GM12878 (cell line): ENCODE measurements at regions not wholly inside any gene's neighbourhood (a gene's known extent, or its start where the extent isn't known, plus 50 kb on each side); places are given as distances from the start of the nearest gene placed in this dataset.

Experiments
- ATAC-seq: fragments of 200-7000 bp; cut with Tn5 transposase; 3 replicates; pipeline ENCODE4 v1.9.1; 2020; ENCODE audit warnings: mild to moderate bottlenecking, moderate library complexity
- BruUV-seq: library from RNA; stranded (reverse); fragments of 400-500 nt; replicated peaks from 2 replicates; lab custom pipeline; 2021; lab: Mats Ljungman, UMichigan
- CTCF ChIA-PET: fragments of 300-600 bp; sonication (Branson Sonifier 250); formaldehyde crosslinking; extraction: SDS; loops from one replicate; lab custom pipeline; 2021; ENCODE audit warnings: inconsistent platforms; lab: Yijun Ruan, JAX
- POLR2A ChIA-PET: fragments of 350-600 bp; formaldehyde crosslinking; extraction: SDS; loops from one replicate; lab custom pipeline; 2021; ENCODE audit warnings: inconsistent platforms; lab: Charles Lee
- RAD21 ChIA-PET: fragments of 300-600 bp; sonication (Branson Sonifier 250); formaldehyde crosslinking; loops from one replicate; lab custom pipeline; 2023; ENCODE audit warnings: antibody characterized with exemption; ENCODE audit not compliant: unreplicated experiment; lab: Charles Lee
- SMC1A ChIA-PET: fragments of 300-600 bp; sonication (Branson Sonifier 250); formaldehyde crosslinking; loops from one replicate; lab custom pipeline; 2023; ENCODE audit not compliant: unreplicated experiment, uncharacterized antibody; lab: Charles Lee
- DNase-seq: peaks from one replicate; pipeline ENCODE4 v3.0.0-alpha.2; 2011; ENCODE audit warnings: low read depth, low spot score
- FAIRE-seq: peaks from 3 replicates; lab custom pipeline; 2011; peaks lifted over from hg19 to GRCh38; lab: Jason Lieb, UNC
- H2AFZ ChIP-seq: 2 replicates; pipeline ENCODE4 v1.6.0; 2011; ENCODE audit warnings: low read depth, low read length, control low read depth; ENCODE audit not compliant: control insufficient read depth
- H3K27ac ChIP-seq: 2 replicates; pipeline ENCODE4 v1.5.1; 2011; ENCODE audit warnings: control low read depth; ENCODE audit not compliant: control insufficient read depth, insufficient read depth
- H3K27me3 ChIP-seq, 2 experiments: replicated peaks in 1 of 2; 2 replicates each; pipeline versions ENCODE4 v1.6.0 to v1.6.1; 2011; ENCODE audit warnings: low read length in 1 of 2; ENCODE audit not compliant: control insufficient read depth in 2 of 2, insufficient read depth in 2 of 2
- H3K36me3 ChIP-seq, 2 experiments: 2 replicates each; pipeline ENCODE4 v1.5.1; 2011; ENCODE audit warnings: low read length in 1 of 2; ENCODE audit not compliant: control insufficient read depth in 2 of 2, insufficient read depth in 2 of 2
- H3K4me1 ChIP-seq: 2 replicates; pipeline ENCODE4 v1.6.1; 2011; ENCODE audit warnings: mild to moderate bottlenecking, low read length, moderate library complexity, mixed read lengths; ENCODE audit not compliant: control insufficient read depth, insufficient read depth
- H3K4me2 ChIP-seq: 2 replicates; pipeline ENCODE4 v1.6.0; 2011; ENCODE audit warnings: control low read depth; ENCODE audit not compliant: control insufficient read depth, insufficient read depth
- H3K4me3 ChIP-seq: fragments of 200-600 bp; sonication (generic); 2 replicates; pipeline ENCODE4 v1.5.1; 2016
- H3K79me2 ChIP-seq: 2 replicates; pipeline ENCODE4 v1.6.0; 2011; ENCODE audit warnings: low read length; ENCODE audit not compliant: control insufficient read depth, insufficient read depth
- H3K9ac ChIP-seq: 2 replicates; pipeline ENCODE4 v1.8.0; 2011; ENCODE audit warnings: low read length, control low read depth, mixed read lengths; ENCODE audit not compliant: control insufficient read depth, insufficient read depth
- H3K9me3 ChIP-seq: replicated peaks from 3 replicates; pipeline ENCODE4 v1.5.1; 2011; ENCODE audit warnings: mild to moderate bottlenecking, low read length; ENCODE audit not compliant: control insufficient read depth, insufficient read depth
- H4K20me1 ChIP-seq: 2 replicates; pipeline ENCODE4 v1.6.0; 2011; ENCODE audit not compliant: control insufficient read depth, insufficient read depth
- BHLHE40 ChIP-seq, 2 experiments: fragments of 450-650 bp in 1 of 2; IDR thresholded peaks; 2 replicates each; pipeline ENCODE4 v1.6.1; 2011 to 2017; ENCODE audit warnings: low read depth in 2 of 2, borderline replicate concordance in 1 of 2, improper control_type of control experiment in 1 of 2, low read length in 1 of 2, mild to moderate bottlenecking in 1 of 2
- CHD4 ChIP-seq: fragments of 200-600 bp; sonication (generic); IDR thresholded peaks from 2 replicates; pipeline ENCODE4 v1.6.1; 2016; ENCODE audit warnings: mild to moderate bottlenecking
- CREM ChIP-seq: IDR thresholded peaks from 2 replicates; pipeline ENCODE4 v1.6.1; 2014; ENCODE audit warnings: antibody characterized with exemption, low read depth
- MXI1 ChIP-seq: fragments of 150-350 bp; IDR thresholded peaks from 2 replicates; pipeline ENCODE4 v1.6.1; 2011; ENCODE audit warnings: low read depth, mild to moderate bottlenecking, inconsistent platforms, low read length, improper control_type of control experiment
- MYB ChIP-seq: fragments of 150-350 bp; IDR thresholded peaks from 2 replicates; pipeline ENCODE4 v1.6.1; 2014; ENCODE audit warnings: mild to moderate bottlenecking, low read depth, low read length, borderline replicate concordance
- REST ChIP-seq: IDR thresholded peaks from 2 replicates; pipeline ENCODE4 v1.6.1; 2012; ENCODE audit warnings: mild to moderate bottlenecking, low read depth, low read length
- SIX5 ChIP-seq: IDR thresholded peaks from 2 replicates; pipeline ENCODE4 v1.6.1; 2011; ENCODE audit warnings: mild to moderate bottlenecking, low read depth, low read length, moderate library complexity; ENCODE audit not compliant: severe bottlenecking
- SMAD1 ChIP-seq: fragments of 450-650 bp; IDR thresholded peaks from 2 replicates; pipeline ENCODE4 v1.6.1; 2018; ENCODE audit warnings: mild to moderate bottlenecking, low read depth; ENCODE audit not compliant: partially characterized antibody
- SMAD5 ChIP-seq: IDR thresholded peaks from 2 replicates; pipeline ENCODE4 v1.6.1; 2016; ENCODE audit warnings: antibody characterized with exemption, low read depth
- SREBF2 ChIP-seq: IDR thresholded peaks from 2 replicates; pipeline ENCODE4 v1.6.1; 2012; ENCODE audit warnings: mild to moderate bottlenecking, low read length
- ZBTB40 ChIP-seq: fragments of 450-650 bp; IDR thresholded peaks from 2 replicates; pipeline ENCODE4 v1.6.1; 2016; ENCODE audit warnings: mild to moderate bottlenecking, moderate library complexity, borderline replicate concordance
- ZNF207 ChIP-seq: fragments of 450-650 bp; IDR thresholded peaks from 2 replicates; pipeline ENCODE4 v1.6.1; 2014; ENCODE audit warnings: antibody characterized with exemption, mild to moderate bottlenecking, borderline replicate concordance
- ZNF274 ChIP-seq: IDR thresholded peaks from one replicate; pipeline ENCODE4 v1.8.0; 2011; ENCODE audit not compliant: insufficient read length, insufficient read depth
- WGBS: methylation state at CpG from one replicate; pipeline ENCODE4 v1.1.6; 2016; ENCODE audit warnings: low lambda C conversion rate; ENCODE audit not compliant: insufficient replicate concordance, insufficient coverage; ENCODE audit errors: missing lambda C conversion rate; 5-methylcytosine and 5-hydroxymethylcytosine counted together
- in situ Hi-C: fragments of 300-500 bp; cut with MboI; formaldehyde crosslinking; loops from 9 replicates; pipeline ENCODE4 v1.14.3; 2018; ENCODE audit warnings: mixed read lengths
- intact Hi-C: fragments of 100-400 bp; cut with micrococcal nuclease; formaldehyde crosslinking; loops from one replicate; pipeline ENCODE4 v1.14.2; 2022; ENCODE audit not compliant: unreplicated experiment
- TF ChIP-seq, protein P1 (sequence below): IDR thresholded peaks from 2 replicates; pipeline ENCODE4 v1.6.1; 2011; ENCODE audit warnings: borderline replicate concordance, low read depth, mild to moderate bottlenecking, moderate library complexity, mixed read lengths, low read length; ENCODE audit not compliant: insufficient read depth; ENCODE audit errors: extremely low read length

GRCh38 chr2:163475815-163476214 lies 260.0 kb downstream of the FIGN start:
- WGBS = 12% methylated on average over 3 of the region's 3 CpGs
- no peaks in the 10 kb centered on the region for H3K27me3 ChIP-seq
- no peaks in the 10 kb centered on the region for H4K20me1 ChIP-seq
- no peak overlapping the region for H2AFZ ChIP-seq
- H3K36me3 ChIP-seq = no peaks in the 10 kb centered on the region
- CTCF ChIA-PET = no interaction called here
- no peak for DNase-seq
- no peak for ATAC-seq
- BruUV-seq = no TSS peak
- no peak overlapping the region for H3K4me3 ChIP-seq
- no peaks in the 10 kb centered on the region for H3K79me2 ChIP-seq
- H3K9me3 ChIP-seq = no peaks in the 10 kb centered on the region
- no peaks in the 10 kb centered on the region for H3K4me1 ChIP-seq
- POLR2A ChIA-PET = no interaction called here
- no peak for FAIRE-seq
- TF ChIP-seq CREM (no peak), CHD4 (no peak), ZNF274 (no peak), SMAD5 (no peak), SIX5 (no peak), SMAD1 (no peak), ZBTB40 (no peak), ZNF207 (no peak), MYB (no peak), BHLHE40 (IDR thresholded peaks at IDR 0.05; ENCODE audit: borderline replicate concordance in 1 of 2, low read depth in 2 of 2, low read length in 1 of 2) (no peak), MXI1 (no peak), SREBF2 (no peak), REST (no peak)
- TF ChIP-seq, protein P1, sequence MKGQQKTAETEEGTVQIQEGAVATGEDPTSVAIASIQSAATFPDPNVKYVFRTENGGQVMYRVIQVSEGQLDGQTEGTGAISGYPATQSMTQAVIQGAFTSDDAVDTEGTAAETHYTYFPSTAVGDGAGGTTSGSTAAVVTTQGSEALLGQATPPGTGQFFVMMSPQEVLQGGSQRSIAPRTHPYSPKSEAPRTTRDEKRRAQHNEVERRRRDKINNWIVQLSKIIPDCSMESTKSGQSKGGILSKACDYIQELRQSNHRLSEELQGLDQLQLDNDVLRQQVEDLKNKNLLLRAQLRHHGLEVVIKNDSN = no peak
- SMC1A ChIA-PET = no interaction called here
- no peak overlapping the region for H3K4me2 ChIP-seq
- intact Hi-C loops (no loop called here), in situ Hi-C loops (no loop called here)
- H3K9ac ChIP-seq = no peak overlapping the region
- RAD21 ChIA-PET = no interaction called here
- no peak overlapping the region for H3K27ac ChIP-seq
